CD1c-positive myeloid dendritic cell (primary cell): ENCODE measurements at regions not wholly inside any gene's neighbourhood (a gene's known extent, or its start where the extent isn't known, plus 50 kb on each side); places are given as distances from the start of the nearest gene placed in this dataset.
"Not testable (repeated sequence)": the region's sequence is repeated elsewhere in the genome, so short reads cannot be mapped to it uniquely, and the experiment has no call there.

Source experiments
- DNase-seq: peaks from one replicate; pipeline ENCODE4 v3.0.0-alpha.2; 2016; ENCODE audit errors: extremely low spot score

- DNase-seq, result no peak
Observed at GRCh38 chr5:123950701-123951581, 439.0 kb downstream of the CSNK1G3 start.

GRCh38 chr5:123949807-123950340 lies 437.9 kb downstream of the CSNK1G3 start:
- no peak for DNase-seq

GRCh38 chr5:123949043-123949804 lies 437.2 kb downstream of the CSNK1G3 start:
- no peak for DNase-seq

- no peak for DNase-seq
Observed at GRCh38 chr5:123947797-123948196, 435.8 kb downstream of the CSNK1G3 start.

- DNase-seq, result no peak
Observed at GRCh38 chr5:123945548-123945947, 433.6 kb downstream of the CSNK1G3 start.

- no peak for DNase-seq
Observed at GRCh38 chr5:123943151-123943550, 431.2 kb downstream of the CSNK1G3 start.

GRCh38 chr5:123940416-123940815 lies 428.4 kb downstream of the CSNK1G3 start:
- no peak for DNase-seq

GRCh38 chr5:123937230-123937629 lies 425.3 kb downstream of the CSNK1G3 start:
- peak; percentile 13 for DNase-seq

GRCh38 chr5:123936548-123936947 lies 424.6 kb downstream of the CSNK1G3 start:
- no peak for DNase-seq

- DNase-seq, result not testable (repeated sequence)
Observed at GRCh38 chr5:123933812-123934211, 421.8 kb downstream of the CSNK1G3 start.

GRCh38 chr5:123929055-123929474 lies 417.1 kb downstream of the CSNK1G3 start:
- no peak for DNase-seq

- no peak for DNase-seq
Observed at GRCh38 chr5:123928401-123928800, 416.4 kb downstream of the CSNK1G3 start.

- DNase-seq, result no peak
Observed at GRCh38 chr5:123921193-123921592, 409.2 kb downstream of the CSNK1G3 start.

- DNase-seq, result no peak
Observed at GRCh38 chr5:123916345-123917121, 404.6 kb downstream of the CSNK1G3 start.

- no peak for DNase-seq
Observed at GRCh38 chr5:123914333-123914732, 402.4 kb downstream of the CSNK1G3 start.

- no peak for DNase-seq
Observed at GRCh38 chr5:123907349-123907748, 395.4 kb downstream of the CSNK1G3 start.

GRCh38 chr5:123906698-123907295 lies 394.8 kb downstream of the CSNK1G3 start:
- DNase-seq, result no peak

GRCh38 chr5:123885081-123885480 lies 373.1 kb downstream of the CSNK1G3 start:
- DNase-seq, result no peak

GRCh38 chr5:123882965-123883345 lies 371.0 kb downstream of the CSNK1G3 start:
- no peak for DNase-seq

- DNase-seq, result no peak
Observed at GRCh38 chr5:123882319-123882964, 370.5 kb downstream of the CSNK1G3 start.

- DNase-seq, result no peak
Observed at GRCh38 chr5:123881759-123882244, 369.8 kb downstream of the CSNK1G3 start.
